ENCODE measurements at regions not wholly inside any gene's neighbourhood (a gene's known extent, or its start where the extent isn't known, plus 50 kb on each side); places are given as distances from the start of the nearest gene placed in this dataset.

DNA sequence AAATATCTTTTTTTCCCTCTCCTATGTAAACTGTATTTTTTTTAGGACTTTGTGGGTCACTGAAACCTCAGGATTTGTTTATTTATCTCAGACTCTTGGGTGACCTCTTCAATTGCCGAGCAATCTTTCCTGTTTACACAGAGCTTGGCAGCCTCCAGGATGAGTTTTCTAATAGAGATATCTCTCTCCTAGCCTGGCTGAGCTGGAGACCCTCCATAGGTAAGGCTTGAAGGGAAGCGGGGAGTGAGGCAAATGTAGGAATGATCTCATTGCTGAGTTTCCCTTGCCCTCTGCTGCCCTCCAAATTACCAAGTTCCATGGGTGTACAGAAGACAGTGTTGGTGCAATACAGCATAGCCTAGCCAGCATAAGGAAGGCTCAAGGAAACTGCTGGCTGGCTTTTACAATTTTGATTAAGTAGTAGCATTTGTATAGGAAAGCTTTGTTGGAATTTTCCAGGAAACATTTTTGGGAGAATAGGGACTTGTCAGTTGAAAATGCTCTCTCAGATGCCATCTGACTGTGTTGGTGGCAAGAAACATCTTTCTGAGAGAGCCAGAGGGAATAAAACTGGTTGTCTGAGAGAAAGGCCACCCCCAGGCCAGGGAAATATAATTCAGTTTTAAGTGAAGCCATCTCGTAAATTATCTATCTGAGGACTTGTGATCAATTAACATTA lies 116.0 kb downstream of the NMUR2 start:
- peaks cover 0 to 12% of the 10 kb centered on the region in 2 donors for H3K4me1 ChIP-seq
- no peak overlapping the region for H3K4me3 ChIP-seq
- no peak for TF ChIP-seq CTCF (IDR thresholded peaks at IDR 0.05)
- no peaks in the 10 kb centered on the region for H3K27me3 ChIP-seq
- intact Hi-C loops (cut with DNase I): loop anchor here (2.0 to 10.0 kb wide), 2 partner anchors 14 to 624 kb away; no protein-coding TSS in a partner anchor
- no peaks in the 10 kb centered on the region for H3K9me3 ChIP-seq
- DNase-seq (ENCODE audit: low spot score in 2 of 2): no peak
- H3K27ac ChIP-seq: peak overlapping the region; percentile 60 to 73
- H3K36me3 ChIP-seq: no peaks in the 10 kb centered on the region

DNA sequence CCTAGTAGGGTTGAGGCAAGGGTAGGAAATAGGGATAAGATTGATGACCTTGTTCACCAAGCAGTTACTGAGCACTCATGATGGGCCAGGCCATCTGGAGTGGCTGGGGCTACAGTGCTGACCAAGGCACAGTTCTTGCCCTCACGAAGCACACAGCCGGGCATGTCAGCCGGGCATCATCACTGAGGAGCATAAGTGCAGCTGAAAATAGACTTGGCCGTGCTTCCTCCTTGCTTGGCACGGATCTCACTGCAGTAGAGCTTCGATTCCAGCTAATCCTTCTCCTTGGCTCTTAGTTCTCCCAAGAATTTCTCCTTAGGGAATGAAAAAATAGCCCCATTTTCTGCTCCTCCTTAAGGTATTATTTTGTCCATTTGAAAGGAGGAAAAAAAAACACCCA lies 116.6 kb downstream of the NMUR2 start:
- intact Hi-C loops (cut with DNase I): loop anchor here (2.0 to 10.0 kb wide), 2 partner anchors 14 to 624 kb away; no protein-coding TSS in a partner anchor
- no peak overlapping the region for H3K4me3 ChIP-seq
- peaks cover 0 to 12% of the 10 kb centered on the region in 2 donors for H3K4me1 ChIP-seq
- no peak for TF ChIP-seq CTCF (IDR thresholded peaks at IDR 0.05)
- peak overlapping the region; percentile 60 to 73 for H3K27ac ChIP-seq
- H3K36me3 ChIP-seq: no peaks in the 10 kb centered on the region
- no peaks in the 10 kb centered on the region for H3K27me3 ChIP-seq
- DNase-seq (ENCODE audit: low spot score in 2 of 2): peak in 1 of 2 donors; percentile 86
- no peaks in the 10 kb centered on the region for H3K9me3 ChIP-seq

- no peak for TF ChIP-seq CTCF (IDR thresholded peaks at IDR 0.05)
- DNase-seq (ENCODE audit: low spot score in 2 of 2): no peak
- Histone ChIP-seq H3K27ac (no peak overlapping the region), H3K9me3 (no peaks in the 10 kb centered on the region), H3K4me1 (peaks cover 0 to 12% of the 10 kb centered on the region in 2 donors), H3K4me3 (no peak overlapping the region), H3K36me3 (no peaks in the 10 kb centered on the region), H3K27me3 (no peaks in the 10 kb centered on the region)
- intact Hi-C loops (cut with DNase I): loop anchor here (10.0 kb wide), 1 partner anchor 621 kb away; no protein-coding TSS in a partner anchor
These were observed 119.3 kb downstream of the NMUR2 start for GRCh38 chr5:152285764-152286163.

GRCh38 chr5:152282331-152282730 lies 122.7 kb downstream of the NMUR2 start:
- DNase-seq (ENCODE audit: low spot score in 2 of 2): no peak
- H3K4me1 ChIP-seq: no peaks in the 10 kb centered on the region
- no peaks in the 10 kb centered on the region for H3K27me3 ChIP-seq
- no peak overlapping the region for H3K4me3 ChIP-seq
- H3K36me3 ChIP-seq: no peaks in the 10 kb centered on the region
- TF ChIP-seq CTCF (IDR thresholded peaks at IDR 0.05): no peak
- intact Hi-C loops (cut with DNase I): loop anchor here (10.0 kb wide), 1 partner anchor 618 kb away; no protein-coding TSS in a partner anchor
- H3K9me3 ChIP-seq: no peaks in the 10 kb centered on the region
- H3K27ac ChIP-seq: no peak overlapping the region

DNA sequence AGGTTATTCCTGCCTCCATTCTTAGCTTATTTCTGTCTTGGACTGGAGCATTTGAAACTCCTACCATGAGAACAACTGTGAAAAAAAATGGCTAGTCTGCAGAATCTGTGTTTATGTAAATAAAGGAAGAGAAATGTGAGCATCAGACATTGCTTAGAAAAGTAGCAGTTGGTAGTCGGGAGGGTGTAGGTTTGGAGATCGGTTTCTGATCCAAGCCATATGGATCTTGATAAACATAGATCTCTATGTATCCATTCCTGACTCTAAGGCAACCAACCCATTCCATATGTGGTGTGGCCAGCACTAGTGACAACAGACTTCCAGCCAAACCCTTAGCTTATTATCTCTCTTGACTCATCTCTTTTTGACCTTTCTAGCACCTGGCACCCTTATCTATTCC lies 127.1 kb downstream of the NMUR2 start:
- intact Hi-C loops (cut with DNase I): loop anchor here (10.0 kb wide), 1 partner anchor 503 kb away; the partner anchor contains the start of gene G3BP1
- Histone ChIP-seq H3K4me1 (peaks cover 0 to 12% of the 10 kb centered on the region in 2 donors), H3K4me3 (no peak overlapping the region), H3K9me3 (no peaks in the 10 kb centered on the region), H3K27me3 (no peaks in the 10 kb centered on the region), H3K27ac (no peak overlapping the region), H3K36me3 (no peaks in the 10 kb centered on the region)
- TF ChIP-seq CTCF (IDR thresholded peaks at IDR 0.05): no peak
- DNase-seq (ENCODE audit: low spot score in 2 of 2): no peak
